CD14-positive monocyte (primary cell): ENCODE measurements at regions not wholly inside any gene's neighbourhood (a gene's known extent, or its start where the extent isn't known, plus 50 kb on each side); places are given as distances from the start of the nearest gene placed in this dataset.

ENCODE experiments used
- DNase-seq, 3 donors: peaks; one replicate each; pipeline ENCODE4 v3.0.0-alpha.2; 2011 to 2022
- H2AFZ ChIP-seq: 2 replicates; pipeline ENCODE4 v1.6.0; 2012; ENCODE audit warnings: mild to moderate bottlenecking, low read depth, low read length, inconsistent platforms; ENCODE audit not compliant: insufficient read depth, poor library complexity, severe bottlenecking
- H3K27ac ChIP-seq, 2 donors: 1 replicate in 1 of 2; 2 replicates in 1 of 2; pipeline ENCODE4 v1.5.1; 2012 to 2013; ENCODE audit warnings: low read length in 2 of 2, control low read depth in 1 of 2, inconsistent platforms in 1 of 2, low read depth in 1 of 2, mild to moderate bottlenecking in 1 of 2
- H3K27me3 ChIP-seq, 2 donors: one replicate each; pipeline versions ENCODE4 v1.6.0 to v1.6.1; 2011 to 2013; ENCODE audit warnings: low read length in 2 of 2; ENCODE audit not compliant: control insufficient read depth in 2 of 2, insufficient read depth in 2 of 2
- H3K36me3 ChIP-seq, 2 donors: replicated peaks in 1 of 2; 1 replicate in 1 of 2; 2 replicates in 1 of 2; pipeline versions ENCODE4 v1.5.1 to v1.6.1; 2012 to 2013; ENCODE audit warnings: low read length in 2 of 2, control low read depth in 1 of 2, inconsistent platforms in 1 of 2, mild to moderate bottlenecking in 1 of 2; ENCODE audit not compliant: insufficient read depth in 2 of 2, control insufficient read depth in 1 of 2
- H3K4me1 ChIP-seq, 2 donors: 1 replicate in 1 of 2; 2 replicates in 1 of 2; pipeline versions ENCODE4 v1.5.1 to v1.6.1; 2012 to 2013; ENCODE audit warnings: low read length in 2 of 2, control low read depth in 1 of 2, inconsistent platforms in 1 of 2, mild to moderate bottlenecking in 1 of 2, moderate library complexity in 1 of 2; ENCODE audit not compliant: insufficient read depth in 2 of 2, control insufficient read depth in 1 of 2
- H3K4me2 ChIP-seq: replicated peaks from 2 replicates; pipeline ENCODE3; 2012; ENCODE audit warnings: low read length, moderate library complexity, mild to moderate bottlenecking; ENCODE audit not compliant: poor library complexity, severe bottlenecking; ENCODE audit errors: extremely low read depth
- H3K4me3 ChIP-seq, 3 experiments: fragments of 200-600 bp in 1 of 3; sonication (generic) in 1 of 3; replicated peaks in 1 of 3; 1 replicate in 2 of 3; 2 replicates in 1 of 3; pipeline ENCODE4 v1.5.1; 2011 to 2013; ENCODE audit warnings: low read length in 3 of 3, mild to moderate bottlenecking in 3 of 3, control low read depth in 2 of 3, low read depth in 2 of 3, inconsistent platforms in 1 of 3, moderate library complexity in 1 of 3
- H3K79me2 ChIP-seq: 2 replicates; pipeline ENCODE4 v1.6.0; 2012; ENCODE audit warnings: mild to moderate bottlenecking, control low read depth, inconsistent platforms, low read length, moderate library complexity; ENCODE audit not compliant: insufficient read depth
- H3K9ac ChIP-seq: 2 replicates; pipeline ENCODE4 v1.6.0; 2017; ENCODE audit warnings: low read length, mild to moderate bottlenecking; ENCODE audit not compliant: insufficient read depth, poor library complexity, severe bottlenecking
- H3K9me3 ChIP-seq, 2 donors: replicated peaks in 1 of 2; 1 replicate in 1 of 2; 2 replicates in 1 of 2; pipeline versions ENCODE4 v1.5.1 to v1.6.1; 2012 to 2013; ENCODE audit warnings: low read length in 2 of 2, control low read depth in 1 of 2; ENCODE audit not compliant: control insufficient read depth in 1 of 2, insufficient read depth in 1 of 2
- H4K20me1 ChIP-seq: 2 replicates; pipeline ENCODE4 v1.6.0; 2012; ENCODE audit warnings: mild to moderate bottlenecking, low read length, control low read depth, moderate library complexity; ENCODE audit not compliant: insufficient read depth
- H3K27ac Mint-ChIP-seq, 7 donors: one replicate each; pipeline ENCODE4 v1.8.0; 2020; ENCODE audit warnings: mild to moderate bottlenecking in 7 of 7, mixed read lengths in 7 of 7, moderate library complexity in 6 of 7, inconsistent platforms in 2 of 7
- H3K27me3 Mint-ChIP-seq, 3 donors: one replicate each; pipeline ENCODE4 v1.8.0; 2021 to 2022; ENCODE audit warnings: low read depth in 3 of 3, mild to moderate bottlenecking in 3 of 3, mixed read lengths in 3 of 3, moderate library complexity in 3 of 3, inconsistent platforms in 1 of 3
- H3K36me3 Mint-ChIP-seq, 2 donors: one replicate each; pipeline ENCODE4 v1.8.0; 2020; ENCODE audit warnings: mixed read lengths in 2 of 2, inconsistent platforms in 1 of 2, mild to moderate bottlenecking in 1 of 2
- H3K4me1 Mint-ChIP-seq: one replicate; pipeline ENCODE4 v1.8.0; 2020; ENCODE audit warnings: mild to moderate bottlenecking, mixed read lengths
- H3K4me3 Mint-ChIP-seq, 2 donors: one replicate each; pipeline ENCODE4 v1.8.0; 2020; ENCODE audit warnings: mild to moderate bottlenecking in 2 of 2, mixed read lengths in 2 of 2, moderate library complexity in 1 of 2
- H3K9me3 Mint-ChIP-seq, 7 donors: one replicate each; pipeline ENCODE4 v1.8.0; 2020 to 2022; ENCODE audit warnings: mixed read lengths in 7 of 7, mild to moderate bottlenecking in 6 of 7, moderate library complexity in 6 of 7, inconsistent platforms in 2 of 7
- CTCF ChIP-seq: fragments of 200-600 bp; IDR thresholded peaks from one replicate; pipeline ENCODE4 v1.8.0; 2022; ENCODE audit warnings: antibody characterized with exemption, mild to moderate bottlenecking
- whole genome bisulfite sequencing: methylation state at CpG from one replicate; pipeline ENCODE4 v1.1.5; 2013; ENCODE audit warnings: missing lambda C conversion rate; ENCODE audit not compliant: insufficient coverage; 5-methylcytosine and 5-hydroxymethylcytosine counted together
- intact Hi-C, 2 donors: fragments of 100-400 bp; cut with micrococcal nuclease; formaldehyde crosslinking; loops; one replicate each; pipeline versions ENCODE4 v1.15.0 to v1.15.1; 2023

- Mint-ChIP-seq H3K27ac (no peak overlapping the region), H3K27me3 (peaks cover 3 to 9% (median 8%) of the 10 kb centered on the region in 3 donors), H3K9me3 (peaks cover 18 to 30% (median 25%) of the 10 kb centered on the region in 7 donors), H3K4me3 (no peak overlapping the region), H3K36me3 (no peaks in the 10 kb centered on the region), H3K4me1 (no peaks in the 10 kb centered on the region)
- no peaks in the 10 kb centered on the region for H3K36me3 ChIP-seq
- no peaks in the 10 kb centered on the region for H3K27me3 ChIP-seq
- no peak overlapping the region for H3K4me2 ChIP-seq
- no peak for TF ChIP-seq CTCF
- WGBS = 89% methylated on average over 4 of the region's 4 CpGs
- H3K79me2 ChIP-seq = no peaks in the 10 kb centered on the region
- DNase-seq = no peak
- no peak overlapping the region for H3K27ac ChIP-seq
- H3K4me3 ChIP-seq = no peak overlapping the region
- H3K9ac ChIP-seq = no peak overlapping the region
- intact Hi-C loops = no loop called here
- no peaks in the 10 kb centered on the region for H3K4me1 ChIP-seq
- H2AFZ ChIP-seq = no peak overlapping the region
- H3K9me3 ChIP-seq = peaks cover 17 to 23% of the 10 kb centered on the region in 2 donors
- H4K20me1 ChIP-seq = no peaks in the 10 kb centered on the region
These were observed 83.9 kb downstream of the BARX1 start for GRCh38 chr9:93871286-93871685.

DNA sequence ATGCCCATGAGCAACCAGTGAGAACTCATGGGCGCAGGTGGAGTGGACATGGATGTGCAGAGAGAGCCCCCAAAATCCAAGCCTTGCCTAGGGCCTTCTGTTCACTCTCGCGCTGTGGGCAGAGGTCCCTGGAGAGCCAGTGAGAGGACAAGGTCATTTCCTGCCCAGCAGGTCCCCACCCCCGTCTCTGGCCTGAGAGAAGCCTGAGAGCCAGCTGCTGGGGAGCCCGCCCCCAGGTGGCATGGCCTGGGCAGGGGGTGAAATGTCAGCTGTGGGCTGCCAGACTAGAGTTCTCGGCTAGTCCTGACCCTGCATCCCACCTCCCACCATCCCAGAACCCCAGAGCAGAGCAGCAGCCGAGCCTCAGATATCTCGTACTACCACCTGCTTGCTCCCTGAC is 85.3 kb downstream of the BARX1 start:
- intact Hi-C loops = no loop called here
- H3K4me3 Mint-ChIP-seq = no peak overlapping the region

More for the DNA sequence above, 85.3 kb downstream of the BARX1 start:
- Histone ChIP-seq H3K27ac (no peak overlapping the region), H3K4me1 (no peaks in the 10 kb centered on the region), H3K9ac (no peak overlapping the region), H3K79me2 (no peaks in the 10 kb centered on the region), H3K36me3 (no peaks in the 10 kb centered on the region), H4K20me1 (no peaks in the 10 kb centered on the region), H3K4me3 (no peak overlapping the region), H3K9me3 (peaks cover 13 to 15% of the 10 kb centered on the region in 2 donors), H3K4me2 (no peak overlapping the region), H3K27me3 (no peaks in the 10 kb centered on the region), H2AFZ (no peak overlapping the region)
- WGBS = 83% methylated on average over 4 of the region's 8 CpGs
- no peaks in the 10 kb centered on the region for H3K36me3 Mint-ChIP-seq
- no peak overlapping the region for H3K27ac Mint-ChIP-seq
- no peak for TF ChIP-seq CTCF
- peaks cover 12 to 21% (median 18%) of the 10 kb centered on the region in 7 donors for H3K9me3 Mint-ChIP-seq
- peaks cover 5 to 9% (median 8%) of the 10 kb centered on the region in 3 donors for H3K27me3 Mint-ChIP-seq
- DNase-seq = no peak
- H3K4me1 Mint-ChIP-seq = no peaks in the 10 kb centered on the region
